ENCODE measurements at regions not wholly inside any gene's neighbourhood (a gene's known extent, or its start where the extent isn't known, plus 50 kb on each side); places are given as distances from the start of the nearest gene placed in this dataset.
"Not testable (repeated sequence)": the region's sequence is repeated elsewhere in the genome, so short reads cannot be mapped to it uniquely, and the experiment has no call there.

- TF ChIP-seq, protein P1, sequence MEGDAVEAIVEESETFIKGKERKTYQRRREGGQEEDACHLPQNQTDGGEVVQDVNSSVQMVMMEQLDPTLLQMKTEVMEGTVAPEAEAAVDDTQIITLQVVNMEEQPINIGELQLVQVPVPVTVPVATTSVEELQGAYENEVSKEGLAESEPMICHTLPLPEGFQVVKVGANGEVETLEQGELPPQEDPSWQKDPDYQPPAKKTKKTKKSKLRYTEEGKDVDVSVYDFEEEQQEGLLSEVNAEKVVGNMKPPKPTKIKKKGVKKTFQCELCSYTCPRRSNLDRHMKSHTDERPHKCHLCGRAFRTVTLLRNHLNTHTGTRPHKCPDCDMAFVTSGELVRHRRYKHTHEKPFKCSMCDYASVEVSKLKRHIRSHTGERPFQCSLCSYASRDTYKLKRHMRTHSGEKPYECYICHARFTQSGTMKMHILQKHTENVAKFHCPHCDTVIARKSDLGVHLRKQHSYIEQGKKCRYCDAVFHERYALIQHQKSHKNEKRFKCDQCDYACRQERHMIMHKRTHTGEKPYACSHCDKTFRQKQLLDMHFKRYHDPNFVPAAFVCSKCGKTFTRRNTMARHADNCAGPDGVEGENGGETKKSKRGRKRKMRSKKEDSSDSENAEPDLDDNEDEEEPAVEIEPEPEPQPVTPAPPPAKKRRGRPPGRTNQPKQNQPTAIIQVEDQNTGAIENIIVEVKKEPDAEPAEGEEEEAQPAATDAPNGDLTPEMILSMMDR (conservative IDR thresholded peaks at IDR 0.05 in 1 of 2, IDR thresholded peaks at IDR 0.05 in 1 of 2; ENCODE audit: low read depth in 1 of 2, low read length in 2 of 2): not testable (repeated sequence)
- not testable (repeated sequence) for TF ChIP-seq EZH2 (IDR thresholded peaks at IDR 0.05; ENCODE audit: low read length, missing control alignments)
These were observed 203.4 kb downstream of the DSC3 start for GRCh38 chr18:30839056-30839561.

Data from fibroblast of lung (primary cell).